ENCODE measurements at regions not wholly inside any gene's neighbourhood (a gene's known extent, or its start where the extent isn't known, plus 50 kb on each side); places are given as distances from the start of the nearest gene placed in this dataset.
"Not testable (repeated sequence)": the region's sequence is repeated elsewhere in the genome, so short reads cannot be mapped to it uniquely, and the experiment has no call there.

DNA sequence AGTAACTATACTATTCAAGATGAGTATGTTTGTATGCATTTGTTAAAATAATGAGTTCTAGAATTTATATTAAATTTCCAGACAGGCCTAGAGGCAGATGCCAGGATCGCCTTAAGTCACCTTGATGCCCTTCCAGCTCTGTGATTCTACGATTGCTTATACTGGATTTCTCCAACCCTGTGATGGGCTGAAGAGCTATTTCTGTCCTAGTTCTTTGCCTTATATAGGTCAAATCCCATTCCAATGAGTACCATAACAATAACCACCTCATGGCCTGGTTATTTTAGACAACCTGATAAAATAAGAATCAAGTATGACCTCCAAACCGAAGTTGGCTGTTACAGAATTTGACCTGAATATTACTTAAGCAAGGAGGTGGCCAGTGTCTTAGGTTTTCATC is 79.8 kb upstream of the BLID start:
- Histone ChIP-seq H3K27ac (ENCODE audit: low read length) (no peak overlapping the region), H3K9ac (ENCODE audit: low read depth, low read length) (no peak overlapping the region), H3K4me2 (ENCODE audit: insufficient read depth, low read length) (no peak overlapping the region), H3K9me3 (ENCODE audit: insufficient read depth, low read length, severe bottlenecking) (no peaks in the 10 kb centered on the region), H3K79me2 (ENCODE audit: insufficient read depth, low read length) (no peaks in the 10 kb centered on the region), H4K20me1 (ENCODE audit: insufficient read depth, low read length) (no peaks in the 10 kb centered on the region), H3K27me3 (ENCODE audit: insufficient read depth, low read length, poor library complexity) (peaks cover 7% of the 10 kb centered on the region), H2AFZ (ENCODE audit: low read depth, low read length) (no peak overlapping the region), H3K36me3 (ENCODE audit: insufficient read depth, low read length) (no peaks in the 10 kb centered on the region), H3K4me3 (ENCODE audit: low read depth in 1 of 2, low read length in 2 of 2) (no peak overlapping the region), H3K4me1 (ENCODE audit: insufficient read depth, low read length) (no peaks in the 10 kb centered on the region)
- TF ChIP-seq EZH2 (IDR thresholded peaks at IDR 0.05; ENCODE audit: borderline replicate concordance, low read depth, low read length, severe bottlenecking) = no peak
- TF ChIP-seq, protein P1, sequence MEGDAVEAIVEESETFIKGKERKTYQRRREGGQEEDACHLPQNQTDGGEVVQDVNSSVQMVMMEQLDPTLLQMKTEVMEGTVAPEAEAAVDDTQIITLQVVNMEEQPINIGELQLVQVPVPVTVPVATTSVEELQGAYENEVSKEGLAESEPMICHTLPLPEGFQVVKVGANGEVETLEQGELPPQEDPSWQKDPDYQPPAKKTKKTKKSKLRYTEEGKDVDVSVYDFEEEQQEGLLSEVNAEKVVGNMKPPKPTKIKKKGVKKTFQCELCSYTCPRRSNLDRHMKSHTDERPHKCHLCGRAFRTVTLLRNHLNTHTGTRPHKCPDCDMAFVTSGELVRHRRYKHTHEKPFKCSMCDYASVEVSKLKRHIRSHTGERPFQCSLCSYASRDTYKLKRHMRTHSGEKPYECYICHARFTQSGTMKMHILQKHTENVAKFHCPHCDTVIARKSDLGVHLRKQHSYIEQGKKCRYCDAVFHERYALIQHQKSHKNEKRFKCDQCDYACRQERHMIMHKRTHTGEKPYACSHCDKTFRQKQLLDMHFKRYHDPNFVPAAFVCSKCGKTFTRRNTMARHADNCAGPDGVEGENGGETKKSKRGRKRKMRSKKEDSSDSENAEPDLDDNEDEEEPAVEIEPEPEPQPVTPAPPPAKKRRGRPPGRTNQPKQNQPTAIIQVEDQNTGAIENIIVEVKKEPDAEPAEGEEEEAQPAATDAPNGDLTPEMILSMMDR (IDR thresholded peaks at IDR 0.05; ENCODE audit: borderline replicate concordance, extremely low read depth, low read length, poor library complexity, severe bottlenecking) = no peak
- no peak for DNase-seq
- no peak for ATAC-seq (ENCODE audit: insufficient read depth, low read depth)

- not testable (repeated sequence) for H4K20me1 ChIP-seq (ENCODE audit: insufficient read depth, low read length); H3K36me3 ChIP-seq (ENCODE audit: insufficient read depth, low read length); DNase-seq; ATAC-seq (ENCODE audit: insufficient read depth, low read depth); H3K4me2 ChIP-seq (ENCODE audit: insufficient read depth, low read length); H3K9me3 ChIP-seq (ENCODE audit: insufficient read depth, low read length, severe bottlenecking); H3K9ac ChIP-seq (ENCODE audit: low read depth, low read length); H3K4me3 ChIP-seq (ENCODE audit: low read depth in 1 of 2, low read length in 2 of 2); H3K79me2 ChIP-seq (ENCODE audit: insufficient read depth, low read length); H3K4me1 ChIP-seq (ENCODE audit: insufficient read depth, low read length); H2AFZ ChIP-seq (ENCODE audit: low read depth, low read length); H3K27me3 ChIP-seq (ENCODE audit: insufficient read depth, low read length, poor library complexity); H3K27ac ChIP-seq (ENCODE audit: low read length)
Measured at GRCh38 chr11:122193881-122194480, 78.0 kb upstream of the BLID start.

DNA sequence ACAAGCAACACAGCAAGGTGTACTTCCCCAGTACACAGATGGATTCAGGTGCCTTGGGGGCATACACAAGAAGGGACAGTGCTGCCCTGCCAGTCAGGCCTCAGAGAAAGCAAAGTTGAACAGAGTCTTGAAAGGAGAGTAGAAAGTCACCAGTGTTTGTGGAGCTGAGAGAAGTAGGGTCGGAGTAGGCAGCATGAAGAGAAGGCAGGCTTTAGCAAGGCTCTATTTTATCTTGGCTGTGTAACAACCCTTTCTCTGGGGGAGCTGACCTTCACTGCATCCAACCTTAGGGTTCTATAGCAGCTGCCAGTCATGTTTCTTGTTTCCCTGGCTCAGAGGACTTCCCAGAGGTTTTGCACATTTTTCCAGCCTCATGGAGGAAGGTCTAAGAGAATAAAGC is 77.4 kb upstream of the BLID start:
- Histone ChIP-seq H3K79me2 (ENCODE audit: insufficient read depth, low read length) (no peaks in the 10 kb centered on the region), H3K36me3 (ENCODE audit: insufficient read depth, low read length) (no peaks in the 10 kb centered on the region), H3K27ac (ENCODE audit: low read length) (no peak overlapping the region), H2AFZ (ENCODE audit: low read depth, low read length) (no peak overlapping the region), H3K9ac (ENCODE audit: low read depth, low read length) (no peak overlapping the region), H3K4me3 (ENCODE audit: low read depth in 1 of 2, low read length in 2 of 2) (no peak overlapping the region), H3K4me1 (ENCODE audit: insufficient read depth, low read length) (no peaks in the 10 kb centered on the region), H3K9me3 (ENCODE audit: insufficient read depth, low read length, severe bottlenecking) (no peaks in the 10 kb centered on the region), H4K20me1 (ENCODE audit: insufficient read depth, low read length) (no peaks in the 10 kb centered on the region), H3K27me3 (ENCODE audit: insufficient read depth, low read length, poor library complexity) (peaks cover 7% of the 10 kb centered on the region), H3K4me2 (ENCODE audit: insufficient read depth, low read length) (no peak overlapping the region)
- no peak for DNase-seq
- no peak for TF ChIP-seq EZH2 (IDR thresholded peaks at IDR 0.05; ENCODE audit: borderline replicate concordance, low read depth, low read length, severe bottlenecking)
- TF ChIP-seq, protein P1 (IDR thresholded peaks at IDR 0.05; ENCODE audit: borderline replicate concordance, extremely low read depth, low read length, poor library complexity, severe bottlenecking) = no peak
- no peak for ATAC-seq (ENCODE audit: insufficient read depth, low read depth)

- H3K79me2 ChIP-seq (ENCODE audit: insufficient read depth, low read length) = no peaks in the 10 kb centered on the region
- H3K4me1 ChIP-seq (ENCODE audit: insufficient read depth, low read length) = no peaks in the 10 kb centered on the region
- no peaks in the 10 kb centered on the region for H4K20me1 ChIP-seq (ENCODE audit: insufficient read depth, low read length)
- DNase-seq = no peak
- H3K9ac ChIP-seq (ENCODE audit: low read depth, low read length) = no peak overlapping the region
- TF ChIP-seq, protein P1 (IDR thresholded peaks at IDR 0.05; ENCODE audit: borderline replicate concordance, extremely low read depth, low read length, poor library complexity, severe bottlenecking) = no peak
- no peak for TF ChIP-seq EZH2 (IDR thresholded peaks at IDR 0.05; ENCODE audit: borderline replicate concordance, low read depth, low read length, severe bottlenecking)
- H3K27ac ChIP-seq (ENCODE audit: low read length) = no peak overlapping the region
- no peaks in the 10 kb centered on the region for H3K36me3 ChIP-seq (ENCODE audit: insufficient read depth, low read length)
- H3K4me3 ChIP-seq (ENCODE audit: low read depth in 1 of 2, low read length in 2 of 2) = no peak overlapping the region
- no peak overlapping the region for H2AFZ ChIP-seq (ENCODE audit: low read depth, low read length)
- no peak for ATAC-seq (ENCODE audit: insufficient read depth, low read depth)
- H3K4me2 ChIP-seq (ENCODE audit: insufficient read depth, low read length) = no peak overlapping the region
- H3K9me3 ChIP-seq (ENCODE audit: insufficient read depth, low read length, severe bottlenecking) = no peaks in the 10 kb centered on the region
- peaks cover 7% of the 10 kb centered on the region for H3K27me3 ChIP-seq (ENCODE audit: insufficient read depth, low read length, poor library complexity)
Measured at GRCh38 chr11:122192634-122193255, 76.7 kb upstream of the BLID start.
